GM06990 (cell line): ENCODE measurements at regions not wholly inside any gene's neighbourhood (a gene's known extent, or its start where the extent isn't known, plus 50 kb on each side); places are given as distances from the start of the nearest gene placed in this dataset.

ENCODE experiments used
- DNase-seq: peaks from one replicate; pipeline ENCODE4 v3.0.0-alpha.2; 2011; ENCODE audit not compliant: insufficient read length; ENCODE audit errors: extremely low read depth
- H3K27me3 ChIP-seq: replicated peaks from 2 replicates; pipeline ENCODE4 v1.6.0; 2011; ENCODE audit warnings: low read length; ENCODE audit not compliant: control insufficient read depth, insufficient read depth
- H3K36me3 ChIP-seq: 2 replicates; pipeline ENCODE4 v1.5.1; 2011; ENCODE audit warnings: low read length; ENCODE audit not compliant: control insufficient read depth, insufficient read depth
- H3K4me3 ChIP-seq: replicated peaks from 2 replicates; pipeline ENCODE4 v1.5.1; 2011; ENCODE audit warnings: low read depth, mild to moderate bottlenecking, control low read depth, low read length
- CTCF ChIP-seq: IDR thresholded peaks from 2 replicates; pipeline ENCODE4 v1.5.1; 2011; ENCODE audit warnings: low read length, control low read depth, mild to moderate bottlenecking, inconsistent platforms; ENCODE audit not compliant: insufficient read depth, poor library complexity, severe bottlenecking

GRCh38 chr10:57776688-57777432 is 490.8 kb downstream of the IPMK start:
- TF ChIP-seq CTCF: no peak
- Histone ChIP-seq H3K36me3 (no peaks in the 10 kb centered on the region), H3K27me3 (no peaks in the 10 kb centered on the region), H3K4me3 (no peak overlapping the region)
- no peak for DNase-seq

GRCh38 chr10:57775250-57775649 is 492.4 kb downstream of the IPMK start:
- Histone ChIP-seq H3K4me3 (no peak overlapping the region), H3K36me3 (no peaks in the 10 kb centered on the region), H3K27me3 (no peaks in the 10 kb centered on the region)
- no peak for DNase-seq
- no peak for TF ChIP-seq CTCF

- H3K4me3 ChIP-seq: no peak overlapping the region
- DNase-seq: no peak
- TF ChIP-seq CTCF: no peak
- no peaks in the 10 kb centered on the region for H3K36me3 ChIP-seq
- no peaks in the 10 kb centered on the region for H3K27me3 ChIP-seq
Measured at GRCh38 chr10:57769298-57769697, 498.4 kb downstream of the IPMK start.

GRCh38 chr10:57759777-57760176 is 507.9 kb downstream of the IPMK start:
- Histone ChIP-seq H3K27me3 (no peaks in the 10 kb centered on the region), H3K36me3 (no peaks in the 10 kb centered on the region), H3K4me3 (no peak overlapping the region)
- no peak for TF ChIP-seq CTCF
- no peak for DNase-seq

GRCh38 chr10:57754803-57755202 is 512.9 kb downstream of the IPMK start:
- TF ChIP-seq CTCF: no peak
- Histone ChIP-seq H3K36me3 (no peaks in the 10 kb centered on the region), H3K27me3 (no peaks in the 10 kb centered on the region), H3K4me3 (no peak overlapping the region)
- no peak for DNase-seq

- H3K27me3 ChIP-seq: no peaks in the 10 kb centered on the region
- no peaks in the 10 kb centered on the region for H3K36me3 ChIP-seq
- DNase-seq: no peak
- TF ChIP-seq CTCF: no peak
- H3K4me3 ChIP-seq: no peak overlapping the region
Measured at GRCh38 chr10:57743711-57744110, 524.0 kb downstream of the IPMK start.
